HG03139 (cell line): ENCODE measurements at regions not wholly inside any gene's neighbourhood (a gene's known extent, or its start where the extent isn't known, plus 50 kb on each side); places are given as distances from the start of the nearest gene placed in this dataset.

Experiments used
- ATAC-seq: cut with Tn5 transposase; IDR thresholded peaks from one replicate; pipeline ENCODE4 v1.9.1; 2021; ENCODE audit not compliant: unreplicated experiment

DNA sequence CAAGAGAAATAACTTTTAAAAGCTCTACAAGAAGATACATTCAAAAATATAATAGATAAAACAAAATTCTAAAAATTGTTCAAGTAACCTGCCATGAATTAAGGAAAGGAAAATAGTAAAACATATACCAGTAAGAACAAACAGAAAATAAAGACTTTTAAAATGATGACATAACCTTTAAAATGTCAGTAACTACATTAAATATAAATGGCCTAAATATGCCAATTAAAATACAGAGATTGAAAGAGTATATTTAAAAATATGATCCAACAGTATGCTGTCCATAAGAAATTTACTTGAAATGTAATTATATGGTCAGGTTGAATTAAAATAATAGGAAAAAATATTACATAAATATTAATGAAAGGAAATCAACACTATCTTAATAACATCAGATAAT is 911.7 kb upstream of the POU3F3 start:
- no peak for ATAC-seq

DNA sequence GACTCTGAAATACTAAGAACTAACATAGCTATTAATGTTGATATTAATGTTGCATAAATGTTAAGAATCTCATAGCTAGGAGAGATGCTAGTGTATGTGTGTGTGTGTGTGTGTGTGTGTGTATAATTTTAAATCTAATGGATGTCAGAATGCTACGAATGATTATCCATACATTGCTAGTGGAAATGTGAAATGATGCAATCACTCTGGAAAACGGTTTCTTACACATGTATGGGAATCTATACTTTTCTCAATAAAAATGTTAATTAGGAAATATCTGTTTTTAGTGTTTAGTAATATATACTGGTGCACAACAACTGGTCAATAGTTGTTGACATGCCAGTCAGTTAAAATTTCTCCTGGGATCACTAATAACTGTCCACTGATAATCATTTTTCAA is 908.8 kb upstream of the POU3F3 start:
- ATAC-seq = no peak

DNA sequence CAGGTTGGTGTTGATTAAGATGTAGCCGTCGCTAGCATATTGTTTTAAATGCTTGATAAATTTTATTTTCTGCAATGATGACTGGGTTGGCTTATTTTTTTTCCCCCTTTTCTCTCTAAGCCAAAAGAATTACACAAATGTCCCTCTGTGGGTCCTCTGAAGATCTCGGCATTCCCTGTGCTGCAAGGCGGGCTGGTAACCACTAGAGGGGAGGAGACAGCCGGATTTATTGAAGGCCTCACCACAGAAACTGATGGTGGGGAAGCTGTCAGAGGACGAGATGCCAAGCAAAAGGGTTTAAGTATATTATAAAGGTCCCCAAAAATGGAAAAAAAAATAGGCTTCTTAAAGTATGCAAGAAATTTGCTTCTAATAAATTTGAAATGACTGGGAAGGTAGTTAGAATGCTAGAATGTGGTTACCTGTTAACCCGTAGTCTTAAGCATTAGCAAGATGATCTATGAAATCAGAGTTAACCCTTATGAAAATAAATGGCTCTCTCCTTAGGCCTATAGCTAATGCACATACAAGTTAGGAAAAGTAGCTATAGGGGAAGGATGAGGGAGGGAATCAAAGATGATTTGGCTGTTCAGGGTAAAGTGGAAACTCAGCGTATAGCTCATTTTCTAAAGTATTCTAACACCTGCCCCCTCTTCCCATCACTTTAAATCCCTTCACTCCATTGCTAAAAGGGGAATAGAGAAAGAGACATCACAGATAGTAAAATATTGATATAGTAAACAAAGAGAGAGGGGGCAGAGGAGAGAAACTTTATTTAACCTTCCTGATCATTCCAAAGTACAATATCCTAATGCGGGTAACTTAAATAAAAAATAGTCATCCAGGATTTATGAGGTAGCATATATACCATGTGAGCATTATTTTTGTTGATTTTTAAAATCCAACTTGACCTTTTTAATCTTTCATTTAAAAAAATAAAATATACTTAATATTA is 894.5 kb upstream of the POU3F3 start:
- no peak for ATAC-seq

DNA sequence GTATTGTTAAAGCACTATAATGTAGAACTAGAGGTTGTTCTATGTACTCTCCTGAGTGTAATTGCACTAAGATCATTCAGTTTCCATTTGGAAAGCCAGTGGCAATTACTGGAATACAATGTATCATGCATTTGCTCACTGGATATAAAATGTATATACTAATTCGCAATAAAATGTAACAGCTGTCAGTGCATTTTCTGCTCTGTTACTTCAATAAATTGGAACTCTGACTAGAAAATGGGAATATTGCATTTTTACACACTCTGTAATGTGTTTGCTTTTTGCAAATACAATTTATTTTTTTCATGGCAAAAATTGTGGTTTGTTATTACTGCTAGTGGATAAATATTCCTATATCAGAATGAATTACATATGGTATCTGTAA is 893.8 kb upstream of the POU3F3 start:
- ATAC-seq = no peak

DNA sequence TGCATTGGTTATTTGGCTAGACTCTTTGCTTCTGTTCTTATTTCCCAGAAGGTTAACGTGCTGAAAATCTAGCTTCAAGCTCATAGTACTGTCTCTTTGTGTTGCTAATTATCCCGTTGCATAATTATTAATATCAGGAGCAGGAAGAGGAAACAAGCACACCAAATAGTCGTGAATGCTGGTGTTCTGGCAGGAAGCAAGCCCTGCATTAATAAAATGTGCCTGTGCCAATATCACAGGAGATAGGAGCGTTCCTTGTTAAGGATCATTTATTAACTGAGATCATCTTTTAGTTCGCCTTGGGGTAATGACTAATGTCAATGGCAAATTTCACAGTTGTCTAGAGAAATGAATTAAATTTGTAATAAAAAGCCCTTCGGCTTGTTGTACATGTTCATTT is 893.0 kb upstream of the POU3F3 start:
- no peak for ATAC-seq

DNA sequence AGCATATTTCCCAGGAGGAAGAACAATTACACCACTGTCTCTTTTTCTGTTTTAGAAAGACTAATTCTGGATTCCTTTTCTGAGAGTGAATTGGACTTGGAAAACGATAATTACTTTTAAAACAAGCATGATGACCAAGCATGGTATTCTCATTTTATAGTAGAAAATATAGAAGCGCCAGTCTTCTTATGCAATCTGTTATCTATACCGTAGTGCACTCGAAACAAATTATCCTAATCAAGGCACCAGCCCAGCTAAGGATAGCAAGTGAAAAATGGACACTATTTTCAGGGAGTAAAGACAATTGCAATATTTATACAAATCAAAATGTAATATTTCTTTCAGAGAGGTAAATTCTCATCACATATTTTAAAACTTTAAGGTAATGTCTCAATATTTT is 892.1 kb upstream of the POU3F3 start:
- ATAC-seq = no peak

DNA sequence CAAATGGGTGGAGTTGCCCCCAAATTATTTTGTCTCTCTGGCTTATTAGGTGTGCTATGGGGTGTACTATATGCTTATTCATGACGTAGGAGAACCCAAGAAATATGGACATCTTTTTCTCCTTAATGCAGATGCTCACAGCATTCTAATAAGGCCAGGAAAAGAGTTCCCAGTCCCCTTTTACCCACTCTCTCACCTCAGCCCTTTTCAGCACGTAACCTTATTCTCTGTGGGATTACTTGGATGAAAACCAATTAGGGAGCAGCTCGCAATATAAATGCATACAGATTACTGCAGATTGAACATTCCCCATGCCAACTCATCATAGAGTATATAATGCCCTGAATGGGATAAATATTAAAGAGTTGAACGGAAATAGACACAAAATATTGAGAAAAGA is 891.2 kb upstream of the POU3F3 start:
- no peak for ATAC-seq

DNA sequence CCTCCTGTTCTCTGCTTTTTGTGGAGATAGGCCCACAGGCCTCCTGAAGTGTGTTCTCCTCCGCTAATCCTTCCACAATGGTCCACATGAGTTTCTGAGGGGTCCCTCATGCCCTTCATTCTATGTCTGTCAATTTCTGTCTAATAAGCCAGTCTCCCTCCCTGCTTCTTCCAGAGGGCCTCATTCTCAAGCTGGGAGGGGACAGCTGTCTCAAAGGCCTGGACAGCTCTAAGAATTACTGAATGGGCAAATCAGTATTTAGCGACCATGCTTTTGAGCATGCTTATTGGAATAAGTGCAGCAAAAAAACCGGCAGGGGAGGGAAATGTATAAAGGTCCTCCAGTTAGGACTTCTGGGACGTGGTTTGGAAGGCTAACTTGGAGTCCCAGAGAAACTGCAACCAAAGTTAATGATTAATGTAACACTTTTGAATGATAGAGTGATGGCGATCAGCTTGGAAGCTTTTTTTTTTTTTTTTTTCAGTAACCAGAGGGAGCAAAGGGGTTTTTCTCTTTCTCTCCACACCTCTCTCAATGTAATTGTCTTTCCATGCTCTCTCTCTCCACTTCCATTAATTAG is 890.7 kb upstream of the POU3F3 start:
- no peak for ATAC-seq

DNA sequence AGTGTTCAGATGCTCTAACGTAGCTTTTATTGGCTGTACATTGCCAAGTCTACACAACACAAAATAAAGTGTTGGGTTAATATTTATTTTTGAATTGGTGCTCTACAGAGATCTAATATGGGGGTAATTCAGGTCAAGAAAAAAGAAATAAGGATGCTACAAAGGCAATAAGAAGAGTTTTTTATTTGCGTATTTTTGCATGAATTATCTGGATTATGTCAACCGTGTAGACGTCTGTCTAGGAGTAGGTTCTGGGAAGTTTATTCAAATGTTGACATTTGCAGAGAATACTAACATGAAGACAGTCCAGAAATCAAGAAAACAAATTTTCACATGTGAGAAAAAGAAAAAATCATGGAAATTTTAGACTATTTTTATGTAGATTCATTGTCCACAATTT is 876.7 kb upstream of the POU3F3 start:
- no peak for ATAC-seq

DNA sequence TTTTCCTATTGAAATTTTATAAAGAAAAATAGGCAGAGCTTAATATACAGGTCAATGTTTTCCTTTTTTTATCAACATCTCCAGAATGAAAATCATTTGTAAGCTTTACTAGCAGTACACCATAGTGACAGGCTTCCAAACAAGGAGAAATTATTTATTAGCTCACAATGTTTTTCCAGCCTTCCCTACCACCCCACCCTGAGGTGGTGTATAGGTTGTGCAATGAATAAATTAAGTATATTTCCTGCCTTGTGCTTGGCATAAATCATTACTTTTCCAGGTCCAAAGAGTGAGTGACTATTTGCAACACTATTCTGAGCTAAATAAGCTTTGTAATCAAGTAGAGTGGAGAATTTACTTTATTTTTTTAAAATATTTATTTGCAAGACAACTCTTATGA is 876.2 kb upstream of the POU3F3 start:
- ATAC-seq = no peak

DNA sequence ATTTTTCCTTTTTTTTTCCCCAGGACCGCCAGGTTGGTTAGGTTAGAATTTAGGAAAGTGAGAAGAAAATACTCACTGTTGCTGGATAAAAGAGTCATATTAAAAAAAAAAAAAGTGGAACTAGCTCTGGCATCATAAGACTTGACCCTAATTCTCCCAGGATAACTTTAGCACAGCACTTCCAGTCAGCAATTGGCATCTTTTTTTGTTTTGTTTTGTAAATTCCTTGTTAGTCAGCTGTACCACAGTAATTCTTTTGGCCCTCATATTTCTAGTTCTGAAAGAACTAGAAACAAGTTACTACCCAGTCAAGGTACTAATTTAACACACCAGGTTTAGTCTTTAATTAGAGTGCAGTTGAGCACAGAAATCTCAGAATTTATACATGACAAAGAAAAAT is 873.5 kb upstream of the POU3F3 start:
- no peak for ATAC-seq

DNA sequence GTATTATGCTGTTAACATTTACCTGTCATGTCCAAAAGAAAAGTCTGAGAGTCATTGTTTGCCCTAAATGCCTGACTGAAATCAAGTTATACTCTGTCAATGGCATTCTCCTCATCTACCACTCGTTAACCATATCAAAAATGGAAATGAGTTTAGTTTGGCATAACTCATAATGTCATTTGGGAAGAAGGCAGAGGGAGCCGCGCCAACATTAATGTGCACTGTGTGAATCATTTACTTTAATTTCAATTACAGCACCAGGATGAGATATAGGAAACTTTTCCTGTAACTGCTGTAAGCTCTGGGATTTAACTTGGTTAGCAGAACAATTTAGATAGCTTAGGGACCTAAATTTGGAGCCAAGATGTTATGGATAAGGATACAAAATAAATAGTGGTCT is 871.2 kb upstream of the POU3F3 start:
- no peak for ATAC-seq

DNA sequence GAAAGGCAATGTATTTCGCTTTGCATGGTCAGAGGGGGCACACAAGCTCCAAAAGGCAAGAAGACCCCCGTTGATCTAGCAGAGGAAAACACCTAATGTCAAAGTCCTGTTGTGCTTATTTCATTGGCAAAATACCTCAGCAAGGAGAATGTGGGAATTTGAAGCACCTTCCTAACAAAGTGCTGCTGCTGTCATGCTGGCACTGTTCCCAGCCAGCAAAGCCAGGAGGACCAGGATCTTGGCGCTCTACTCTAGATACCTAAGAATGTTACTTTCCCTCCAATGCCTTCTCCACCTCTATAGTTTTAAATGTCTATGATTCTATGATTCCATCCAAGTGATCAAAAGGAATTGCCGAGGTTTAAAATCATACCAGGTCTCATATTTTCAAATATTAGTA is 867.9 kb upstream of the POU3F3 start:
- ATAC-seq = no peak

DNA sequence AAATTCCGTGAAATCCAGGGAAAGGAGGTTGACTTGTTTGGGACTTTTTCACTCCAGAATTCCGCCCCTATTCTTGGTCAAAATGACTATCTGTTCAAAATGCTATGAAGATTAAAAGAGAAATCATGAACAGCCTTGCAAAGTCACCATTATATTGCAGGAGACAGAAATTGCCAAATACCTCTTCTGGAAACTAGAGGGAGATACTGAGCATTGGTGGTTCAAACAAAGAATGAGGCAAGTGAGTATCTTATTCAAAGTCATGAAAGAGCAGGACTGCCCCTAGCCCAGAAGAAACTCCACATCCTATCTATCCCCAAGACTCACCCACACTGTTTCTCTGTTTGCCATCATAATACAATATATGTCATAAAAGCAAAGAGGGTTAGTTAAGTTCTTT is 862.3 kb upstream of the POU3F3 start:
- no peak for ATAC-seq

DNA sequence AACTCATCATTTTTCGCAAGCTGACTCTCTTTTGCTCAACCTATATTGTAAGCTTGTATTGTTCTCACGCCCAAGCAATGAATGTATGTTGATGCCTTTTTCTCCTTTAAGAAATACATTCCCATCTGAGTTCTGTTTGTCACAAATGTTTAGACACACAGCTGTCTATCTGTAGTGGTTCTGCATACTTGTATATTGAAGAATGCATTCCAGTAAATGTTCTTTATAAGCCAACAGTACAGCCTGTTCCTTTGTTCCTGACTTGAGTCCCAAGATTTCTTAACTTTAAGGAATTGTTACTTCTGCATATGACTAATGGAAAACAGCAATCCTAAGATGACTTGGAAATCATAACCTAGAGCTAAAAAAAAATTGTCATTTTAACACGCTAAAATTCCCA is 849.1 kb upstream of the POU3F3 start:
- no peak for ATAC-seq

DNA sequence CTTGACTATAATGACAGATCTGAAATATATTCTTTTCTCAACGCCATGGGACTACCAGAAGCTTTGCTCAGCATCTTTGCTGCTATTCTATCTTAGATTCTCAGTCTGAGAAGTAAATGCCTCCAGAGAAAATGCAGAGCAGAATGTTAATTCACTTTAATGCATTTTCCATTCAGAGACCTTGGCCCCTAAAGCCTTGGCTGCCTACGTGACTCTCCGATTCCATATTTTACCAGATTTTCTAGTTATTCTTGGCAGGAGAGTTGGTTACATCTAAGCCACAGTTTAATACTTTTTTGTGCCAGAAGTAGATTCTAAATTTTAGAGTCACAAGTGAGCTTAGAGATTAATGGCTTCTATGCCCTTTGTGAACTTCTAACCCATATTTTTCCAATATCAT is 837.1 kb upstream of the POU3F3 start:
- ATAC-seq = no peak

DNA sequence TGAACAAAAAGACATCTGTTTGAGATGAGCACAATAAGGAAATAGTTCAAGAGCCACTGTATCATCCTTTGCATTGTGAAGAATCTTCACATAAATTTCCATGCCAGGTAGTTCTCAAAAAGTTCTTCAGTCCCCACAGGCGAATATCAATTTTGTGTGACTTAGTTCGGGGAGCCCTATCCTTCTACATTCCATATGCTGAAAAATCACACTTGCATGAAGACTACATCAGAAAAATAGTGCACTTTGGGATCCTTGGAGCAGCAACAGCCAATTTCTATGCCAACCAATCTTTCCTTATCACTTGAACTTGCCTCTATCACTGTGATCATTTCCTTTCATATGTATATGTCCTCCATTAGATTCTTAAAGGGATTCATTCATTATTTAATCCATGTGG is 830.6 kb upstream of the POU3F3 start:
- no peak for ATAC-seq

DNA sequence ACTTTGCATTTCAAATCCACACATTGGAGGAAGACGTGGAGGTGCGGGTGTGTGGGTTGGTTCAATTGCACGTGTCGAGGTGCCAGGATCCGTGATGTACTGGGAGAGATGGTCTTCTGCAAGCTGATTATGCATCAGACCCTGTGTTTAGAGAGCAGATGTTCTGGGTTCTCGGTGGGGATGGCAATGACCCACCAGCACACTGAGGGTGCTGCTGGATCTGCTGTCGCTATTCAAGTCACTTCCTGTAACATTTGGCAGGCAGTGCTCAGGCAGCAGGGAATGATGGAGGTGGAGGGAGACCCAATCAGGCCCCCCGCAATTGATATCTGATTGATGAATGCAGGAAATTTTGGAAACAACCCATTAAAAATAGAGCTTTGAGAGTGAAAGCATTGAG is 830.1 kb upstream of the POU3F3 start:
- no peak for ATAC-seq

DNA sequence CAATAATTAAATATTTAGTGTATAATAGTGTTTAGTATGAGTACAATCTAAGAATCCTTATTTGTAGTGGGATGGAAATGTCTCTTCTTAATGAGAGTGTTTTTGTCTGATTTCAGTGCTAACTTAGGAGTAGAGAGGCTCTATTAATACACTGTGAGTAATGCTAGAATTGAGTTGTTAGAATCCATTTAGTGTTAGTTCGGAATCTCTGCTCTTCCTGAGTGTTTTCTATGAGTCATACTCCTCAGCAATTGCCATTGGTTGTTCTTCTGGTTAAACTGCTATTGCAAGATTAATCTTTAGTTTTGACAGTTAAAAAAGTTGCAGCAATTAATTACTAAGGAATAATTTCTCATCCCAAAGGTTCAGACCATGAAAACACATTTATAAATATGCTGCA is 828.6 kb upstream of the POU3F3 start:
- ATAC-seq = no peak

DNA sequence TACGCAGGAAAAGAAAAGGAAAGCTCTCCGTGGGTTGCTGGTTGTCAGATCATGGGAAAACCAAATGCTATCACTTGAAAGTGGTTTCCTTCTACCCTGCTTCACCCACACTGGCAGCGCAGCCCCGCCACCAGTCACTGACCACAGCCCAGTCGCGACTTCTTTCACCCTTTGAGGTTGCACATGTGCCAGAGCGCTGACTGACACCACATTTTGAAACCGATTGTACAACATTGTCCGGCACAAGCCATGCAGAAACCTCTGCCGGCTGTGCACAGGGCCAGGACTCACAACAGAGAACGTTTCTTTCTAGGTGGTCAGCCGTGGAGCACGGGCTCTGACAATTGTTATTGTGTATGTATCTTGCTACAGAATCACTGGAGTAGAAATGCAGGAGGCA is 827.2 kb upstream of the POU3F3 start:
- ATAC-seq = no peak

DNA sequence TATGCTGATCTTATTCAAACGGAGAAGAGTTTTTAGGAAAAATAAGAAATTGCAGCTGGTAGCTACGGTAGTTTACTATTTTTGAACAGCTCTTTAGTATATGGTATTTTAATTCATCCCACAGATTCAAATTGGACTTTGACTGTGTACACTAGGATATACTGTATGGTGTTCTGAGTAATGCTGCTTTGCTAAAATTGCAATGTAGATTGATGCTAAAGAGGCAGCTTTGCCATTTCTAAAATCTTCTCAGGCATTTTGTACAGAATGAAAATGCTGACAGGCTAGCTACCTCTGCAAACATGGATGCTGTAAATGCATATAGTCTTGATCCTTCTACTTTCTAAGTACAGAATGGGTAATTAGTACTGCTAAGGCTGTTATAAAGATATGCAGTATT is 826.6 kb upstream of the POU3F3 start:
- no peak for ATAC-seq

DNA sequence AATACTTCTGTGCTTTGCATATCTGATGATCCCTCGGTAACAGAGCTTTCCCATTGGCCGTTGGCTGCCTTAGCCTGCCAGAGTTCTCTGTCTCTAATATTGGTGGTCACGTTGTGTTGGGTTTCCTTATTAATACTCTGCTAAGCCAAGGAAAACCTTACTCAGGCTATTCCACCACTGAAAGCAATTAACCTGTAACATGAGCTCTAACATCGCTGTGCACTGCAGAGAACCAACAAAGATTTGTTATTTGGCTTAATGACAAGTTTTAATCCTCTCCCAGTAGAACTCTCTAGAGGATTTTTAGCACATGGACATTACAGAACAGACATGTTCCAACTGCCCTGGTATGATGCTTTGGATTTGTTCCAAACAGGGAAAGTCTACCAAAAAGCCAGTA is 825.9 kb upstream of the POU3F3 start:
- no peak for ATAC-seq

DNA sequence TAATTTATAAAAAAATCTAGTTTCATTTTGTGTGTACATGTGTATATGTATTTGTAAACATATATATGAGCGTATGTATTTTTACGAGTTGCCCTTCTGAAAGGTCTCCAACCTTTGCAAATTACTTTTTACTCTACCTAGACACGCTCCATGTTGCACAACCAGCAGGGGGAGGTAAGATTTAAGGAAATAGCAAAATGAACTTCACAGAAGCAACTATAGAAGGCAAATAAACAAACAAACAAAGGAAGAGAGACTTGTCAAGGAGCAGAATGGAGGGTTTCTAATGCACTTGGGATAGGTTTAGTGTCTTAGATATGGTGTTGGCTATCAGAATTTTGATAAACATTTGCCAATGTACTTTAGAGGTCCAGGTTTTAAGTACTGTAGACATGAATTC is 820.5 kb upstream of the POU3F3 start:
- no peak for ATAC-seq
